PC-9 (cell line): ENCODE measurements at regions not wholly inside any gene's neighbourhood (a gene's known extent, or its start where the extent isn't known, plus 50 kb on each side); places are given as distances from the start of the nearest gene placed in this dataset.

Experiments
- BruUV-seq: library from RNA; stranded (reverse); fragments of 400-500 nt; replicated peaks from 2 replicates; lab custom pipeline; 2021; lab: Mats Ljungman, UMichigan
- CTCF ChIA-PET: fragments of 300-600 bp; sonication (Branson Sonifier 250); formaldehyde crosslinking; loops from one replicate; lab custom pipeline; 2022; ENCODE audit warnings: antibody characterized with exemption; lab: Charles Lee
- POLR2A ChIA-PET: fragments of 300-600 bp; sonication (Branson Sonifier 250); formaldehyde crosslinking; loops from one replicate; lab custom pipeline; 2022; ENCODE audit warnings: antibody characterized with exemption; ENCODE audit not compliant: unreplicated experiment; lab: Charles Lee
- DNase-seq, 2 experiments: peaks; one replicate each; pipeline versions ENCODE4 v3.0.0 to v3.0.0-alpha.2; 2015 to 2022; ENCODE audit warnings: mixed read lengths in 1 of 2
- H2AFZ ChIP-seq: fragments of 200-600 bp; sonication (generic); 2 replicates; pipeline ENCODE4 v1.8.1; 2017; ENCODE audit warnings: antibody characterized with exemption
- H3F3A ChIP-seq: fragments of 200-600 bp; sonication (generic); 2 replicates; pipeline ENCODE4 v1.8.1; 2017; ENCODE audit warnings: antibody characterized with exemption, mild to moderate bottlenecking, low read depth; ENCODE audit not compliant: insufficient read depth
- H3K27ac ChIP-seq: fragments of 200-600 bp; sonication (generic); 2 replicates; pipeline ENCODE4 v1.6.1; 2016; ENCODE audit warnings: mixed run types
- H3K27me3 ChIP-seq: fragments of 200-600 bp; sonication (generic); 2 replicates; pipeline ENCODE4 v1.6.1; 2016; ENCODE audit warnings: low read depth, mixed run types; ENCODE audit not compliant: insufficient read depth
- H3K36me3 ChIP-seq: fragments of 200-600 bp; sonication (generic); 2 replicates; pipeline ENCODE4 v1.6.1; 2016; ENCODE audit warnings: low read depth, mixed run types
- H3K4me1 ChIP-seq: fragments of 200-600 bp; sonication (generic); replicated peaks from 2 replicates; pipeline ENCODE4 v1.6.1; 2016; ENCODE audit warnings: mixed run types; ENCODE audit not compliant: insufficient read depth
- H3K4me2 ChIP-seq: fragments of 200-600 bp; sonication (generic); 2 replicates; pipeline ENCODE4 v1.6.1; 2017; ENCODE audit warnings: mixed run types
- H3K4me3 ChIP-seq: fragments of 200-600 bp; sonication (generic); 2 replicates; pipeline ENCODE4 v1.6.1; 2016; ENCODE audit warnings: mixed run types
- H3K79me2 ChIP-seq: fragments of 200-600 bp; sonication (generic); 2 replicates; pipeline ENCODE4 v1.6.1; 2017; ENCODE audit warnings: low read depth, mixed run types
- H3K9me2 ChIP-seq: fragments of 200-600 bp; sonication (generic); 2 replicates; pipeline ENCODE4 v1.8.1; 2017; ENCODE audit warnings: mild to moderate bottlenecking; ENCODE audit not compliant: insufficient read depth
- H3K9me3 ChIP-seq: fragments of 200-600 bp; sonication (generic); 2 replicates; pipeline ENCODE4 v1.8.1; 2016; ENCODE audit warnings: low read depth; ENCODE audit not compliant: insufficient read depth
- H4K20me1 ChIP-seq: fragments of 200-600 bp; sonication (generic); 2 replicates; pipeline ENCODE4 v1.8.1; 2017; ENCODE audit not compliant: insufficient read depth
- EZH2 ChIP-seq: fragments of 200-600 bp; sonication (generic); IDR thresholded peaks from 2 replicates; pipeline ENCODE4 v1.8.0; 2017; ENCODE audit warnings: antibody characterized with exemption, low read depth
- intact Hi-C: fragments of 100-400 bp; cut with micrococcal nuclease; formaldehyde crosslinking; loops from one replicate; pipeline ENCODE4 v1.10.0; 2022; ENCODE audit not compliant: unreplicated experiment
- TF ChIP-seq, protein P1 (sequence below): fragments of 200-600 bp; sonication (generic); conservative IDR thresholded peaks from 2 replicates; pipeline ENCODE4 v1.6.1; 2017; ENCODE audit warnings: mixed run types, antibody characterized with exemption, mild to moderate bottlenecking, moderate library complexity

DNA sequence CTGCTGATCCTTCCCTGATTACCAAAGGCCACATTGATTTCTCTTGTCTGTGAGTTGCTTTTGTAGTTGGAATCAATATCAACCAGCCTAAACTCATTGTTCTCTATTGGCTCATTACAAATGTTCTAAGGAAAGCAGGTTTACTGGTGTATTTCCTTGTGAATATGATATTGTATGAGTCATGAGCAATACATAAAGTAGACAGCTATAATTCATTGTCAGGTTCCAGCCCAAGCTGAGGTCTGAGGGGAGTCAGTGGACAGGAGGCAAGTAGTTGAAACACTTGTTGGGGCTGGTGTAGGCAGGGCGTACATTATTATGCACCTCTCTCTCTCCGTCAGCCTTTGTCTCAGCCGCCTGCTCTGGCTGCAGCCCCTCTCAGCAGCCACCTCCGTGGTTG, 451.7 kb downstream of the IPMK start:
- intact Hi-C loops, result no loop called here
- POLR2A ChIA-PET, result no interaction called here
- no TSS peak for BruUV-seq

DNA sequence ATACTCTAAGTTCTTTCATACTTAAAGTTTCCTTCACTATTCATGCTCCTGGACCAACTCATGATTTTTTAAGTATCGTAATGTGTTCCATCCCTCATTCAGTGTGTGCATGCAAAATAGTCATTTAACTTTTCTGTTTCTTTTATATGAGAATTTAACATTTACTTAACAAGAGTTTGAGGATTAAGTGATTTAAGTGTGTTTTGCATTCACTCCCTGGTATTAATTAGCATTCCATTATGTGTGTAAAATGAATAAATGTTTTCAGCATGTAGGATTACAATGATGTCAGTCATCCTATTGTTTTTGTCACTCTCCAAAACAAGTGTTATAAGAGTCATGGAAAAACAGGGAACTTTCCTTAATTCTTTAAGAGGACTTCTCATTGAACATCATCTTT, 457.7 kb downstream of the IPMK start:
- BruUV-seq, result no TSS peak
- TF ChIP-seq EZH2, result no peak
- TF ChIP-seq, protein P1, sequence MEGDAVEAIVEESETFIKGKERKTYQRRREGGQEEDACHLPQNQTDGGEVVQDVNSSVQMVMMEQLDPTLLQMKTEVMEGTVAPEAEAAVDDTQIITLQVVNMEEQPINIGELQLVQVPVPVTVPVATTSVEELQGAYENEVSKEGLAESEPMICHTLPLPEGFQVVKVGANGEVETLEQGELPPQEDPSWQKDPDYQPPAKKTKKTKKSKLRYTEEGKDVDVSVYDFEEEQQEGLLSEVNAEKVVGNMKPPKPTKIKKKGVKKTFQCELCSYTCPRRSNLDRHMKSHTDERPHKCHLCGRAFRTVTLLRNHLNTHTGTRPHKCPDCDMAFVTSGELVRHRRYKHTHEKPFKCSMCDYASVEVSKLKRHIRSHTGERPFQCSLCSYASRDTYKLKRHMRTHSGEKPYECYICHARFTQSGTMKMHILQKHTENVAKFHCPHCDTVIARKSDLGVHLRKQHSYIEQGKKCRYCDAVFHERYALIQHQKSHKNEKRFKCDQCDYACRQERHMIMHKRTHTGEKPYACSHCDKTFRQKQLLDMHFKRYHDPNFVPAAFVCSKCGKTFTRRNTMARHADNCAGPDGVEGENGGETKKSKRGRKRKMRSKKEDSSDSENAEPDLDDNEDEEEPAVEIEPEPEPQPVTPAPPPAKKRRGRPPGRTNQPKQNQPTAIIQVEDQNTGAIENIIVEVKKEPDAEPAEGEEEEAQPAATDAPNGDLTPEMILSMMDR, result no peak
- H3K9me3 ChIP-seq, result no peaks in the 10 kb centered on the region
- H3K4me3 ChIP-seq, result no peak overlapping the region
- no peaks in the 10 kb centered on the region for H3K27me3 ChIP-seq
- CTCF ChIA-PET, result no interaction called here
- H3K9me2 ChIP-seq, result no peaks in the 10 kb centered on the region
- POLR2A ChIA-PET, result no interaction called here
- no peak overlapping the region for H2AFZ ChIP-seq
- H3K4me2 ChIP-seq, result no peak overlapping the region
- no peaks in the 10 kb centered on the region for H3F3A ChIP-seq
- no peak overlapping the region for H3K27ac ChIP-seq
- H3K79me2 ChIP-seq, result no peaks in the 10 kb centered on the region
- no peaks in the 10 kb centered on the region for H3K4me1 ChIP-seq
- DNase-seq, result no peak
- no peaks in the 10 kb centered on the region for H4K20me1 ChIP-seq
- H3K36me3 ChIP-seq, result no peaks in the 10 kb centered on the region
- intact Hi-C loops, result no loop called here

More for the DNA sequence above, 451.7 kb downstream of the IPMK start:
- H3K4me3 ChIP-seq, result no peak overlapping the region
- H3K27ac ChIP-seq, result no peak overlapping the region
- no peaks in the 10 kb centered on the region for H3K27me3 ChIP-seq
- H3K79me2 ChIP-seq, result no peaks in the 10 kb centered on the region
- CTCF ChIA-PET, result no interaction called here
- no peak overlapping the region for H2AFZ ChIP-seq
- H3K4me1 ChIP-seq, result no peaks in the 10 kb centered on the region
- H3K36me3 ChIP-seq, result no peaks in the 10 kb centered on the region
- H3K4me2 ChIP-seq, result no peak overlapping the region
- H3F3A ChIP-seq, result no peaks in the 10 kb centered on the region
- no peaks in the 10 kb centered on the region for H4K20me1 ChIP-seq
- no peaks in the 10 kb centered on the region for H3K9me2 ChIP-seq
- no peak for TF ChIP-seq EZH2
- TF ChIP-seq, protein P1, result no peak
- DNase-seq, result no peak
- no peaks in the 10 kb centered on the region for H3K9me3 ChIP-seq

DNA sequence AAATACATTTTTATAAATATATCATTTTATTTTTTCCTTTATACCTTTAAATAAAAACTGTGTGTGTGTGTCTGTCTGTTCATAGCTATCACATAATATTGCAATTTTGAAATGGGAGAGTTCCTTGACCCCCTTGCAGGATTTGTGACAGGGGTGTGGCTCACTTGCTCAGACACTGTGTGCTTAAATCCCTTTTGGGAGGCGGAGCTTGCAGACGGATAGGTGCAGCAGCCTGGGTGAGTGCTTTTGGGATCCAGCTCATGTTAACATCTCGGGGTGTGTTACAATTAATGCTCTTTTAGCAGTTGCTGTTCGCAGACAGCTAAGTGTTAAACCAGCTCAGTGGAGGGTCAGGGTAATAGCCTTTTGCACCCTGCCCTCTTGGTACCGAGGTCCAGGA, 459.8 kb downstream of the IPMK start:
- BruUV-seq, result no TSS peak
- intact Hi-C loops, result no loop called here
- Histone ChIP-seq H3K36me3 (no peaks in the 10 kb centered on the region), H3F3A (no peaks in the 10 kb centered on the region), H3K9me2 (no peaks in the 10 kb centered on the region), H3K27me3 (no peaks in the 10 kb centered on the region), H4K20me1 (no peaks in the 10 kb centered on the region), H3K4me3 (no peak overlapping the region), H3K79me2 (no peaks in the 10 kb centered on the region), H3K9me3 (no peaks in the 10 kb centered on the region), H2AFZ (no peak overlapping the region), H3K27ac (no peak overlapping the region), H3K4me1 (no peaks in the 10 kb centered on the region), H3K4me2 (no peak overlapping the region)
- no peak for DNase-seq
- CTCF ChIA-PET, result no interaction called here
- POLR2A ChIA-PET, result no interaction called here
- TF ChIP-seq EZH2, result no peak
- TF ChIP-seq, protein P1, result no peak
